ENCODE measurements at regions not wholly inside any gene's neighbourhood (a gene's known extent, or its start where the extent isn't known, plus 50 kb on each side); places are given as distances from the start of the nearest gene placed in this dataset.
"Not testable (repeated sequence)": the region's sequence is repeated elsewhere in the genome, so short reads cannot be mapped to it uniquely, and the experiment has no call there.

DNA sequence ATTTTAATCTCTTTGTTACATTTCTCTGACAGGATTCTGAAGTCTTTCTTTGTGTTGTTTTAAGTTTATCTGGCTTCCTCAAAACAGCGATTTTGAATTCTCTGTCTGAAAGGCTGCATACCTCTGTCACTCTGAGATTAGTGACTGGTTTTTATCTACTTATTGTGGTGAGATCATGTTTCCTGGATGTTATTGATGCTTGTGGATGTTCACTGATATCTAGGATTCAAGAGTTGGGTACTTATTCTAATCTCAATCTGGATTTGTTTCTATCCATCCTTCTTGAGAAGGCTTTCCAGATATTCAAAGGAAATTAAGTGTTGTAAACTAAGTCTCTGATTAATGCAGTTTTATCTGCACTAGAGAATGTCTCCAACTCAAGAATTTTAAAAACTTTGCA is 1076.1 kb upstream of the ADGRB3 start:
- DNase-seq, result no peak

GRCh38 chr6:67544851-67545452 is 1090.1 kb upstream of the ADGRB3 start:
- DNase-seq, result no peak

GRCh38 chr6:67541586-67541985 is 1093.5 kb upstream of the ADGRB3 start:
- DNase-seq, result no peak

DNA sequence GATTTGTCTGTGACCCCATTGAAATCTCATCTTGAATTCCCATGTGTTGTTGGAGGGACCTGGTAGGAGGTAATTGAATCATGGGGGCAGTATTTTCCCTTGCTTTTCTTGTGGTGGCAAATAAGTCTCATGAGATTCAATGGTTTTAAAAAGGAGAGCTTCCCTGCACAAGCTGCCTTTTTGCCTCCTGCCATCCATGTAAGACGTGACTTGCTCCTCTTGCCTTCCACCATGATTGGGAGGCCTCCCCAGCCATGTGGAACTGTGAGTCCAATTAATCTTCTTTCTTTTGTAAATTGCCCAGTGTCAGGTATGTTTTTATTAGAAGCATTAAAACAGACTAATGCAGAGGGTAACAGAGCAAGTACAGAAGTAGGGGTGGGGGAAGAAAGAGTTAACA is 1097.0 kb upstream of the ADGRB3 start:
- no peak for DNase-seq

DNA sequence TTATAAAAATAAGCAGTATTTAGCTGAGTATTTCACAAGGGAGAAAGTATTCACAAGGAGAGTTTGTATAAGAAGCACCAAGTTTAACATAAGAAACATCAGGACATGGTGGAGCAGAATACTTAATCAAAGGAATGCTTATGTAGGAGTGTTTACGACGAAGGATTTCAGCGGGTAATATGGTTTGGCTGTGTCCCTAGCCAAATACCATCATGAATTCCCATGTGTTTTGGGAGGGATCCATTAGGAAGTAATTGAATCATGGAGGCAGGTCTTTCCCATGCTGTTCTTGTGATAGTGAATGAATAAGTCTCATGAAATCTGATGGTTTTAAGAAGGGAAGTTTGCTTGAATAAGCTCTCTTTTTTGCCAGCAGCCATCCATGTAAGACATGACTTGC is 1099.1 kb upstream of the ADGRB3 start:
- no peak for DNase-seq

DNA sequence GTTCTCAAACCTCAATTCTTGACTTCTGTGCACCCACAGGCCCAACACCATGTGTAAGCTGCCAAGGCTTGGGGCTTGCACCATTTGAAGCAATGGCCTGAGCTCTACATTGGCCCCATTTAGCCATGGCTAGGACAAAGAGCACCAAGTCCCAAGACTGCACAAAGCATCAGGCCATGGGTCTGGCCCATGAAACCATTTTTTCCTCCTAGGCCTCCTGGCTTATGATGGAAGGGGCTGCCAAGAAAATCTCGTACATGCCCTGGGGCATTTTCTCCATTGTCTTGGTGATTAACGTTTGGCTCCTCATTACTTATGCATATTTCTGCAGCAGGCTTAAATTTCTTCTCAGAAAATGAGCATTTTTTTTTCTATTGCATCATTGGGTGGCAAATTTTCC is 1128.7 kb upstream of the ADGRB3 start:
- no peak for DNase-seq

GRCh38 chr6:67501755-67502154 is 1133.3 kb upstream of the ADGRB3 start:
- peak in 1 of 3 donors; percentile 0 for DNase-seq

DNA sequence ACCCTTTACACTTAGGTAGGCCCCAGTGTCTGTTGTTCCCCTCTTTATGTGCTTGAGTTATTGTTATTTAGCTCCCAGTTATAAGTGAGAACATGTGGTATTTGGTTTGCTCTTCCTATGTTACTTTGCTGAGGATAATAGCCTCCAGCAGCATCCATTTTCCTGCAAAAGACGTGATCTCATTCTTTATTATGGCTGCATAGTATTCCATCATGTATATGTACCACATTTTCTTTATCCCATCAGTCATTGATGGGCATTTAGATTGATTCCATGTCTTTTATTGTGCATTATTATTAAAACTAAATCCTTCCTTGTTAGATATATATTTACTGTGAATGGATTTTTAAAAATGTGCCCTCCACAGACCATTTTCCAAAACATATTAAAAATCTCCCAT is 1137.3 kb upstream of the ADGRB3 start:
- no peak for DNase-seq

DNA sequence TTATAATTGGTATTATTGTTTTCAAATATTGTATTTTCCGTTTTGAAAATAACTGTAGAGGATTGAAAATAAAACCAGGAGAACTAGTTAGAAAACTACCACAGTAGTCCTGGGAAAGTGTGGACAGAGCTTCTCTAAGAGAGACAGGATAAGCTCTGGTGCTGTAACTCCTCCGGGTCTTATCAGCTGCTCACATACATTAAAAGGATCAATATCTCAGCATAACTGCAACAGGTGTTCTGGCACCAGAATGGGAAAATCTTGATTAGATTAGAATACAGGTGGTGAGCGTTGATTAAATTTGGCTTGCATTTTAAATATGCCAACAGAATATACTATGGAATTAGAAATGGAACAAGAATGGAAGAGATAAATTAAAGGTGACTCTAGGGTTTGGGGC is 1138.9 kb upstream of the ADGRB3 start:
- no peak for DNase-seq

- DNase-seq, result no peak
These were observed 1141.4 kb upstream of the ADGRB3 start for GRCh38 chr6:67493682-67494081.

- DNase-seq, result no peak
These were observed 1159.4 kb upstream of the ADGRB3 start for GRCh38 chr6:67475700-67476099.

- DNase-seq, result no peak
These were observed 1167.7 kb upstream of the ADGRB3 start for GRCh38 chr6:67467341-67467740.

DNA sequence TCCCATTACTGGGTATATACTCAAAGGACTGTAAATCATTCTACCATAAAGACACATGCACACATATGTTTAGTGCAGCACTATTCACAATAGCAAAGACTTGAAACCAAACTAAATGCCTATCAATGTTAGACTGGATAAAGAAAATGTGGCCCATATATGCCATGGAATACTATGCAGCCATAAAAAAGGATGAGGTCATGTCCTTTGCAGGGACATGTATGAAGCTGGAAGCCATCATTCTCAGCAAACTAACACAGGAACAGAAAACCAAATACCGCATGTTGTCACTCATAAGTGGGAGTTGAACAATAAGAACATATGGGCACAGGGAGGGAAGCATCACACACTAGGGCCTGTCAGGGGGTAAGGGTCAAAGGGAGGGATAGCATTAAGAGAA is 1172.4 kb upstream of the ADGRB3 start:
- not testable (repeated sequence) for DNase-seq

DNA sequence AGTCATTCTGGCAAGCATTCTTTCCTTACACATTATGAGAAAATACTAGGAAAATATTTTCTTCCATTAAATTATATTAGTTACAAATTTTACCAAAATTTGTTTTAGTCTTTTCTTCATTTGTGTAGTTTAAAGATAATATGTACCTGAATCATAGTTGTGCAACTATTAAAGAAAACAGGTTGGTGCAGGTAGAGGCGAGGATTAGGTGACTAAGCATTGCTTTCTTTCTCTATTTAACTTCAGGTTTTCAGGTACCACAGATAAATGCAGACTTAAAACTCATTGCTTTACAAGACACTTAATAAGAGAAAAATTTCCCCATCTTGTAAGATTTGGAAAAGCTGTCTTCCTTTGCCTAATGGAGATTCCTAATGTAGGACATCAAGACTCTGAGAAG is 1175.5 kb upstream of the ADGRB3 start:
- DNase-seq, result no peak

DNA sequence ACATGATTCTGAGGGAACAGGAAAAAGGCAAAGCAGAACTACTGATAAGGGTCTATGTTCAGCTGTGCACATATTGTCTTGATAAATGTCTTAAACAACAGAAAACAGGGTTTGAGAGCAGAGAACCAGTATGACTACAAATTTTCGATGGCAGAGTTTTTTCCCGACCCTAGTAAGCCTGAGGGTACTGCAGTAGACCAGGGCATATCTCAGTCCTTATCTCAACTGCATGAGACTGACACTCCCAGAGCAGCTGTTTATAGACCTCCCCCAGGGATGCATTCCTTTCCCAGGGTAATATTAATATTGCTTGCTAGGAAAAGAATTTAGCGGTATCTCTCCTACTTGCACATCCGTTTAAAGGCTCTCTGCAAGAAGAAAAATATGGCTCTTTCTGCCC is 1176.8 kb upstream of the ADGRB3 start:
- no peak for DNase-seq

DNA sequence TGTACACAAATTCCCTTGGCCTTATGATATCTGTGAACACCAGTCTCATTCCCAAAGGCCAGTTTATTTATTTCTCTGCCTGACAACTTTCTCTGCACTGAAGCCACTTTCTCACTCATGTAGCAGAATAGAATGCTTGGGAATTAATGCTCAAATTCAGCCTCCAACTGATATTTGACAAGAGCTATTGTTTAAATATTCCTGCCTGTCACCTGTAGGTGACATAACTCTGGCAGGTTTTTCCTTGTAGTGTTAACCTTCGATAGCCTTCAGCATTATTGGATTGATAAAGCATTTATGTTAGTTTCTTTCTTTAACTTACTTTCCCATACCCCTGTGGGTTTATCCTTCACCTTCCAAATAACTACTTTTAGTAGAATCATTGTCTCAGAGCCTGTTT is 1183.2 kb upstream of the ADGRB3 start:
- no peak for DNase-seq

GRCh38 chr6:67450641-67451040 is 1184.4 kb upstream of the ADGRB3 start:
- DNase-seq, result no peak

- no peak for DNase-seq
These were observed 1185.5 kb upstream of the ADGRB3 start for GRCh38 chr6:67449602-67450001.

DNA sequence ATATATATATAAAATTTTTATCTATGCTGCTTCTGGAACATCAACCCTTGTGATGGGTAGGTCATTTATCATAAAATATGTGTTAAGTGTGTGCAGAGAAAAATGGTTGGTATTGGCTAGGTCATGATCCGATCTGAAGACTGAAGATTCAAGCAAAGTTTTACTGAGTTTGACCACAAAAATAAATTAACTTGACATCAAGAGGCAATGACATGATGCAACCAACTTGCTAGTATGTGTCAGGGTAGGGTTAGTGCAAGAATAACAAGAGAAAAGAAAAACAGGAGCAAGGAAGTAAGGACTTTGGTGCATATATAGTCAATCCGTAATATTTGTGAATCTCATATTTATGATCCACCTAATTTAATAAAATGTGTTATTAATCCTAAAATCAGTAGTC is 1202.0 kb upstream of the ADGRB3 start:
- no peak for DNase-seq

DNA sequence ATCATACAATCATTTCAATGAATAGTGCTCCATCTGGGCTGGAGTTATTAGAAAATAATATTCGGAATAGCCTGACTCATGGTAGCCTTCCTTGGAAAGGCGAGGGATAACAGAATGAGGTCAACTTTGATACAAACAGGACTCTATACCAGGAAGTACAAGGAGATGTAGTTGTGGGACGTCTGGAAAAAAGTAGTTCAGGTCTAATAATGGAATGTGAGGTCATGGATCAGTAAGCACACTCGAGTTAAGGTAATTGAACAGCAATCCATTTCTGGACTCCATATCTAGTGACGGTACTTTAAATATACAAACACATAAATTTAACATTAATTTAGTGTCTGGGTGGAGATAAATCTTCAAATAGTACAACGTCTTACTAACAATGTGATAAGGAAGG is 1204.0 kb upstream of the ADGRB3 start:
- DNase-seq, result no peak

GRCh38 chr6:67426686-67427085 is 1208.4 kb upstream of the ADGRB3 start:
- not testable (repeated sequence) for DNase-seq

- DNase-seq, result no peak
These were observed 1223.0 kb upstream of the ADGRB3 start for GRCh38 chr6:67412035-67412434.

GRCh38 chr6:67411036-67411435 is 1224.0 kb upstream of the ADGRB3 start:
- no peak for DNase-seq

DNA sequence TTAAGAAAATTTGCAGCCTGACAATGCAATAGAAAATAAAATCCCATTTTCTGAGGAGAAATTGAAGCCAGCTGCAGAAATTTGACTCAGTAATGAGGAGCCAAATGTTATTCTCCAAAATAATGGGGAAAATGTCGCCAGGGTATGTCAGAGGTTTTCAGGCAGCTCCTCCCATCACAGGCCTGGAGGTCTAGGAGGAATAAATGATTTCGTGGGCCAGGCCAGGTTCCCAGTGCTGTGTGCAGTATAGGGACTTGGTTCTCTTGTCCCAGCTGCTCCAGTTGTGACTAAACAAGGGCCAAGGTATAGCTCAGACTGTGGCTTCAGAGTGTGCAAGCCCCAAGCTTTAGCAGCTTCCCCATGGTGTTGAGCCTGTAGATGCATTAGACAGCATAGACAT is 1240.8 kb upstream of the ADGRB3 start:
- DNase-seq, result no peak

DNA sequence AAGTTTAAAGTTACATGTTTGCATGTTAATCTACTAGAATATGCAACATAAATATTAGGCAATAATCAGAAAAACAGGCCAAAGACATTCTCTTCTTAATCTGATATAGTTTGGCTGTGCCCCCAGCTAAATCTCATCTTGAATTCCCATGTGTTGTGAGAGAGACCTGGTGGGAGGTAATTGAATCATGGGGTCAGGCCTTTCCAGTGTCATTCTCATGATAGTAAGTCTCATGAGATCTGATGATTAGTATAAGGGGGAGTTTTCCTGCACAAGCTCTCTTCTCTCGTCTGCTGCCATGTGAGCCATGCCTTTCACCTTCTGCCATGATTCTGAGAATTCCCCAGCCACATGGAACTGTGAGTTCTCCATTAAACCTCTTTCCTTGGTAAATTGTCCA is 1241.7 kb upstream of the ADGRB3 start:
- DNase-seq, result no peak
